H9 (cell line): ENCODE measurements at regions not wholly inside any gene's neighbourhood (a gene's known extent, or its start where the extent isn't known, plus 50 kb on each side); places are given as distances from the start of the nearest gene placed in this dataset.

ENCODE experiments used
- DNase-seq: peaks from one replicate; pipeline ENCODE4 v3.0.0-alpha.2; 2017
- H2AFZ ChIP-seq: one replicate; pipeline ENCODE4 v1.6.1; 2013; ENCODE audit warnings: mild to moderate bottlenecking, low read length, control low read depth, moderate library complexity
- H2AK5ac ChIP-seq: 2 replicates; pipeline ENCODE4 v1.6.1; 2013; ENCODE audit warnings: low read length, control low read depth, mixed read lengths; ENCODE audit not compliant: insufficient read length
- H2BK120ac ChIP-seq: one replicate; pipeline ENCODE4 v1.6.1; 2013; ENCODE audit warnings: low read depth, mild to moderate bottlenecking, low read length, control low read depth, inconsistent platforms; ENCODE audit not compliant: poor library complexity, severe bottlenecking
- H2BK12ac ChIP-seq: 2 replicates; pipeline ENCODE4 v1.6.1; 2013; ENCODE audit warnings: low read length, control low read depth, mixed read lengths, low read depth; ENCODE audit not compliant: insufficient read length
- H2BK15ac ChIP-seq: 2 replicates; pipeline ENCODE4 v1.6.1; 2013; ENCODE audit warnings: low read depth, low read length, control low read depth
- H2BK20ac ChIP-seq: one replicate; pipeline ENCODE4 v1.6.1; 2013; ENCODE audit warnings: low read depth, mild to moderate bottlenecking, low read length, control low read depth, inconsistent platforms; ENCODE audit not compliant: poor library complexity, severe bottlenecking
- H2BK5ac ChIP-seq: 2 replicates; pipeline ENCODE4 v1.6.1; 2013; ENCODE audit warnings: low read length, control low read depth, mixed read lengths; ENCODE audit not compliant: insufficient read length
- H3K14ac ChIP-seq: 2 replicates; pipeline ENCODE4 v1.6.1; 2013; ENCODE audit warnings: low read length, control low read depth; ENCODE audit not compliant: insufficient read depth
- H3K18ac ChIP-seq: 2 replicates; pipeline ENCODE4 v1.6.1; 2013; ENCODE audit warnings: low read depth, mild to moderate bottlenecking, mixed read lengths, low read length, control low read depth; ENCODE audit not compliant: insufficient read length
- H3K23ac ChIP-seq: 2 replicates; pipeline ENCODE4 v1.6.1; 2013; ENCODE audit warnings: low read length, control low read depth, mixed read lengths, low read depth; ENCODE audit not compliant: insufficient read length
- H3K23me2 ChIP-seq: 2 replicates; pipeline ENCODE4 v1.6.1; 2013; ENCODE audit warnings: low read depth, mild to moderate bottlenecking, mixed read lengths, low read length, control low read depth; ENCODE audit not compliant: insufficient read length, poor library complexity, severe bottlenecking
- H3K27ac ChIP-seq: 2 replicates; pipeline ENCODE4 v1.5.1; 2013; ENCODE audit warnings: low read length, control low read depth, mixed read lengths, low read depth; ENCODE audit not compliant: insufficient read length
- H3K27me3 ChIP-seq: 2 replicates; pipeline ENCODE4 v1.6.1; 2013; ENCODE audit warnings: low read length, control low read depth, inconsistent platforms; ENCODE audit not compliant: insufficient read depth
- H3K4ac ChIP-seq: 2 replicates; pipeline ENCODE4 v1.6.1; 2013; ENCODE audit warnings: low read depth, mild to moderate bottlenecking, control low read depth, inconsistent platforms, low read length, moderate library complexity
- H3K4me1 ChIP-seq: 2 replicates; pipeline ENCODE4 v1.6.1; 2013; ENCODE audit warnings: low read length, control low read depth, inconsistent platforms; ENCODE audit not compliant: insufficient read depth
- H3K4me2 ChIP-seq: 2 replicates; pipeline ENCODE4 v1.6.1; 2013; ENCODE audit warnings: low read length, control low read depth, mixed read lengths; ENCODE audit not compliant: insufficient read length, insufficient read depth
- H3K56ac ChIP-seq: 2 replicates; pipeline ENCODE4 v1.6.1; 2013; ENCODE audit warnings: low read depth, mild to moderate bottlenecking, mixed read lengths, low read length, control low read depth; ENCODE audit not compliant: insufficient read length
- H3K79me1 ChIP-seq: 2 replicates; pipeline ENCODE4 v1.6.1; 2013; ENCODE audit warnings: low read depth, mild to moderate bottlenecking, moderate library complexity, low read length, control low read depth, inconsistent platforms; ENCODE audit not compliant: insufficient read depth, poor library complexity, severe bottlenecking
- H3K79me2 ChIP-seq: 2 replicates; pipeline ENCODE4 v1.6.1; 2013; ENCODE audit warnings: low read length, control low read depth, inconsistent platforms; ENCODE audit not compliant: insufficient read depth
- H3K9ac ChIP-seq: 2 replicates; pipeline ENCODE4 v1.6.1; 2013; ENCODE audit warnings: low read length, control low read depth, mixed read lengths; ENCODE audit not compliant: insufficient read length; ENCODE audit errors: extremely low read depth
- H3K9me3 ChIP-seq: one replicate; pipeline ENCODE4 v1.6.1; 2013; ENCODE audit warnings: low read depth, low read length, inconsistent platforms; ENCODE audit not compliant: control insufficient read depth
- H3T11ph ChIP-seq: one replicate; pipeline ENCODE4 v1.6.1; 2013; ENCODE audit warnings: mild to moderate bottlenecking, low read length, control low read depth, inconsistent platforms
- H4K20me1 ChIP-seq: one replicate; pipeline ENCODE4 v1.6.1; 2013; ENCODE audit not compliant: control insufficient read depth, insufficient read length, insufficient read depth
- H4K5ac ChIP-seq: 2 replicates; pipeline ENCODE4 v1.6.1; 2013; ENCODE audit warnings: low read depth, mild to moderate bottlenecking, mixed read lengths, low read length, control low read depth; ENCODE audit not compliant: insufficient read length
- H4K8ac ChIP-seq: replicated peaks from 2 replicates; pipeline ENCODE4 v1.6.1; 2013; ENCODE audit warnings: low read length, control low read depth, mixed read lengths, low read depth; ENCODE audit not compliant: insufficient read length
- H4K91ac ChIP-seq: 2 replicates; pipeline ENCODE4 v1.6.1; 2013; ENCODE audit warnings: low read depth, mild to moderate bottlenecking, moderate library complexity, mixed read lengths, low read length, control low read depth; ENCODE audit not compliant: insufficient read length
- H3K27ac Mint-ChIP-seq, 3 experiments: 2 replicates in 2 of 3; 3 replicates in 1 of 3; pipeline ENCODE4 v1.8.0; 2020 to 2021; ENCODE audit warnings: mixed read lengths in 3 of 3, mild to moderate bottlenecking in 1 of 3, moderate library complexity in 1 of 3
- H3K27me3 Mint-ChIP-seq: 2 replicates; pipeline ENCODE4 v1.8.0; 2021; ENCODE audit warnings: low read depth, mild to moderate bottlenecking, moderate library complexity, mixed read lengths
- H3K36me3 Mint-ChIP-seq, 3 experiments: 2 replicates in 2 of 3; 3 replicates in 1 of 3; pipeline ENCODE4 v1.8.0; 2020 to 2021; ENCODE audit warnings: low read depth in 3 of 3, mixed read lengths in 3 of 3; ENCODE audit not compliant: insufficient read depth in 1 of 3
- H3K4me1 Mint-ChIP-seq, 2 experiments: 2 replicates each; pipeline ENCODE4 v1.8.0; 2020; ENCODE audit warnings: mixed read lengths in 2 of 2
- H3K4me3 Mint-ChIP-seq, 2 experiments: 2 replicates in 1 of 2; 3 replicates in 1 of 2; pipeline ENCODE4 v1.8.0; 2020 to 2021; ENCODE audit warnings: mild to moderate bottlenecking in 2 of 2, mixed read lengths in 2 of 2, moderate library complexity in 1 of 2
- H3K9me3 Mint-ChIP-seq, 2 experiments: 2 replicates in 1 of 2; 3 replicates in 1 of 2; pipeline ENCODE4 v1.8.0; 2020; ENCODE audit warnings: mild to moderate bottlenecking in 2 of 2, mixed read lengths in 2 of 2, moderate library complexity in 1 of 2
- CTCF ChIP-seq: fragments of 200-600 bp; sonication (generic); conservative IDR thresholded peaks from 3 replicates; pipeline ENCODE4 v1.8.0; 2021; ENCODE audit warnings: antibody characterized with exemption, mild to moderate bottlenecking
- WGBS: extraction: QIAGEN DNeasy Blood & Tissue Kit; methylation state at CpG from one replicate; pipeline ENCODE4 v1.1.7; 2013; ENCODE audit warnings: missing lambda C conversion rate, low lambda C conversion rate, mixed read lengths; ENCODE audit not compliant: insufficient read length; ENCODE audit errors: extremely low coverage; 5-methylcytosine and 5-hydroxymethylcytosine counted together

GRCh38 chr1:96580920-96581319 lies 140.7 kb upstream of the PTBP2 start:
- Histone ChIP-seq H4K91ac (no peak overlapping the region), H3K23ac (no peak overlapping the region), H2BK20ac (no peak overlapping the region), H3K9me3 (no peaks in the 10 kb centered on the region), H2AK5ac (no peak overlapping the region), H3K4ac (no peak overlapping the region), H4K5ac (no peak overlapping the region), H3K14ac (no peak overlapping the region), H3K23me2 (no peaks in the 10 kb centered on the region), H2BK5ac (no peak overlapping the region), H4K8ac (no peak overlapping the region), H2AFZ (no peak overlapping the region), H2BK120ac (no peak overlapping the region), H3K4me1 (peaks cover 11% of the 10 kb centered on the region; the same call in 1 of the 2 replicates), H3K9ac (no peak overlapping the region), H2BK15ac (no peak overlapping the region), H3K27ac (no peak overlapping the region), H3K4me2 (peak overlapping the region; percentile 57), H3K27me3 (no peaks in the 10 kb centered on the region), H2BK12ac (no peak overlapping the region), H4K20me1 (no peaks in the 10 kb centered on the region), H3K56ac (no peak overlapping the region), H3K79me1 (no peaks in the 10 kb centered on the region), H3K79me2 (no peaks in the 10 kb centered on the region), H3T11ph (no peak overlapping the region), H3K18ac (no peak overlapping the region)
- no CpG with 5 or more reads among the region's 7 CpGs for WGBS
- Mint-ChIP-seq H3K36me3 (no peaks in the 10 kb centered on the region; a peak in 1 of 7 replicates), H3K4me1 (peaks cover 32 to 48% of the 10 kb centered on the region in 2 experiments), H3K9me3 (no peaks in the 10 kb centered on the region), H3K27me3 (no peaks in the 10 kb centered on the region), H3K27ac (peak overlapping the region in 1 of 3 experiments; percentile 32; a peak in 2 of 7 replicates), H3K4me3 (0 out of 5 replicates have a peak overlapping the region, but pooled peaks of 1 of the 2 experiments have one; percentile 5)
- TF ChIP-seq CTCF, result peak; percentile 14; the same call in 1 of the 3 replicates
- DNase-seq, result peak; percentile 63
